Spleen (tissue), 11 donors: ENCODE measurements at regions not wholly inside any gene's neighbourhood (a gene's known extent, or its start where the extent isn't known, plus 50 kb on each side); places are given as distances from the start of the nearest gene placed in this dataset.
A peak's percentile ranks its signal among the peaks of the same experiment; 100 is the strongest.

Experiments
- DNase-seq: peaks from one replicate; pipeline ENCODE4 v3.0.0-alpha.2; 2020
- H3K27ac ChIP-seq, 8 donors: fragments of 200-600 bp; sonication (generic) in 7 of 8; 1 replicate in 4 of 8; 2 replicates in 4 of 8; pipeline versions ENCODE4 v1.5.0 to v1.8.0; 2016 to 2021; ENCODE audit warnings: inconsistent platforms in 4 of 8, mild to moderate bottlenecking in 4 of 8, moderate library complexity in 1 of 8
- H3K27me3 ChIP-seq, 7 donors: fragments of 200-600 bp; sonication (generic) in 6 of 7; replicated peaks in 1 of 7; 1 replicate in 4 of 7; 2 replicates in 3 of 7; pipeline versions ENCODE4 v1.5.0 to v1.8.0; 2016 to 2021; ENCODE audit warnings: inconsistent platforms in 3 of 7, mild to moderate bottlenecking in 1 of 7
- H3K36me3 ChIP-seq, 6 donors: fragments of 200-600 bp; sonication (generic) in 5 of 6; 1 replicate in 4 of 6; 2 replicates in 2 of 6; pipeline versions ENCODE4 v1.5.0 to v1.8.0; 2016 to 2021; ENCODE audit warnings: inconsistent platforms in 2 of 6
- H3K4me1 ChIP-seq, 6 donors: fragments of 200-600 bp; sonication (generic) in 5 of 6; 1 replicate in 3 of 6; 2 replicates in 3 of 6; pipeline versions ENCODE4 v1.5.0 to v1.8.0; 2016 to 2021; ENCODE audit warnings: inconsistent platforms in 3 of 6
- H3K4me3 ChIP-seq, 8 donors: fragments of 200-600 bp; sonication (generic) in 7 of 8; 1 replicate in 4 of 8; 2 replicates in 4 of 8; pipeline versions ENCODE4 v1.5.0 to v1.8.0; 2016 to 2021; ENCODE audit warnings: inconsistent platforms in 4 of 8, mild to moderate bottlenecking in 4 of 8, moderate library complexity in 2 of 8
- H3K9me3 ChIP-seq, 8 donors: fragments of 200-600 bp; sonication (generic) in 7 of 8; 1 replicate in 4 of 8; 2 replicates in 4 of 8; pipeline versions ENCODE4 v1.5.0 to v1.8.0; 2016 to 2021; ENCODE audit warnings: inconsistent platforms in 4 of 8
- POLR2A ChIP-seq, 3 donors: fragments of 450-650 bp; IDR thresholded peaks; one replicate each; pipeline ENCODE4 v1.5.1; 2017; ENCODE audit warnings: antibody characterized with exemption in 3 of 3, mild to moderate bottlenecking in 1 of 3
- POLR2AphosphoS5 ChIP-seq, 3 donors: sonication (generic); formaldehyde crosslinking; IDR thresholded peaks; one replicate each; pipeline ENCODE4 v1.5.1; 2017; ENCODE audit warnings: antibody characterized with exemption in 3 of 3
- WGBS, 5 donors: extraction: QIAGEN DNeasy Blood & Tissue Kit in 3 of 5; methylation state at CpG; one replicate each; pipeline versions ENCODE4 v1.1.5 to v1.1.7; 2013 to 2018; 5-methylcytosine and 5-hydroxymethylcytosine counted together
- intact Hi-C: fragments of 100-400 bp; cut with DNase I; formaldehyde crosslinking; loops from one replicate; pipeline ENCODE4 v1.15.0; 2023; ENCODE audit warnings: low total_unique reads
- TF ChIP-seq, protein P1 (sequence below), 11 experiments: fragments of 200-600 bp in 7 of 11; fragments of 450-650 bp in 4 of 11; sonication (generic) in 4 of 11; IDR thresholded peaks in 8 of 11; conservative IDR thresholded peaks in 3 of 11; 1 replicate in 7 of 11; 2 replicates in 4 of 11; pipeline versions ENCODE4 v1.4.0 to v1.8.0; 2016 to 2021; ENCODE audit warnings: antibody characterized with exemption in 11 of 11, inconsistent platforms in 4 of 11, mild to moderate bottlenecking in 1 of 11
- donor health status: healthy with polysubstance abuse.
- donor health status: DM: no; HTN: no; CAD: no; lungs with moderate emphysema.
- donor health status: DM: no; HTN: no; CAD: no.
- donor health status: Bipolar disorder and iron deficiency.
- donor health status: healthy.
- donor health status: DM: no; HTN: no; CAD: no.
- donor health status: DM: yes; HTN: yes; CAD: no.

DNA sequence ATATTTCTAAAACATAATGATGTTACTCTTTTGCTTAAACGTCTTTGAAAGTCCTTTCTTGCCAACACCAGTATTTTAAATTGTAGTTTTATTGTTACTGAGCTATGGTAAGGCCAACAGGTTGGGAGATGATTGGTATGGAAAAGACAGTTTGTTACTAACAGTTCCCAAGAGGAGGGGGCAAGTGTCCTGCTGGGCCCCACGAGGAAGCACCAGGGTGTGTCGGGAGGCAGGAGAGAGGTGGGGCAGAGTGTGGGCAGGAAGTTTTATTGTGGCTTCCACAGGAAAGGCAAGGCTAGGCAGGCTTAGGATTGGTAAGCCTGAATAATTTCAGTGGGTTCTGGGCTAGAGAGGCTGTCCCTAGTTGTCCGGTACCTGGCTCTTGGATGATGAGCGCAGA lies 134.3 kb downstream of the SOCS6 start:
- Histone ChIP-seq H3K27me3 (no peaks in the 10 kb centered on the region), H3K4me3 (no peak overlapping the region), H3K9me3 (no peaks in the 10 kb centered on the region), H3K4me1 (peaks cover 0 to 30% (median 9%) of the 10 kb centered on the region in 6 donors), H3K27ac (no peak overlapping the region), H3K36me3 (no peaks in the 10 kb centered on the region)
- intact Hi-C loops = no loop called here
- DNase-seq = no peak
- WGBS, 5 donors = 52 to 65% (median 58%) methylated on average over 5 of the region's 5 CpGs
- TF ChIP-seq POLR2AphosphoS5 (IDR thresholded peaks at IDR 0.05) (no peak), POLR2A (IDR thresholded peaks at IDR 0.05) (no peak)
- TF ChIP-seq, protein P1, sequence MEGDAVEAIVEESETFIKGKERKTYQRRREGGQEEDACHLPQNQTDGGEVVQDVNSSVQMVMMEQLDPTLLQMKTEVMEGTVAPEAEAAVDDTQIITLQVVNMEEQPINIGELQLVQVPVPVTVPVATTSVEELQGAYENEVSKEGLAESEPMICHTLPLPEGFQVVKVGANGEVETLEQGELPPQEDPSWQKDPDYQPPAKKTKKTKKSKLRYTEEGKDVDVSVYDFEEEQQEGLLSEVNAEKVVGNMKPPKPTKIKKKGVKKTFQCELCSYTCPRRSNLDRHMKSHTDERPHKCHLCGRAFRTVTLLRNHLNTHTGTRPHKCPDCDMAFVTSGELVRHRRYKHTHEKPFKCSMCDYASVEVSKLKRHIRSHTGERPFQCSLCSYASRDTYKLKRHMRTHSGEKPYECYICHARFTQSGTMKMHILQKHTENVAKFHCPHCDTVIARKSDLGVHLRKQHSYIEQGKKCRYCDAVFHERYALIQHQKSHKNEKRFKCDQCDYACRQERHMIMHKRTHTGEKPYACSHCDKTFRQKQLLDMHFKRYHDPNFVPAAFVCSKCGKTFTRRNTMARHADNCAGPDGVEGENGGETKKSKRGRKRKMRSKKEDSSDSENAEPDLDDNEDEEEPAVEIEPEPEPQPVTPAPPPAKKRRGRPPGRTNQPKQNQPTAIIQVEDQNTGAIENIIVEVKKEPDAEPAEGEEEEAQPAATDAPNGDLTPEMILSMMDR (IDR thresholded peaks at IDR 0.05 in 8 of 11, conservative IDR thresholded peaks at IDR 0.05 in 3 of 11) = no peak

DNA sequence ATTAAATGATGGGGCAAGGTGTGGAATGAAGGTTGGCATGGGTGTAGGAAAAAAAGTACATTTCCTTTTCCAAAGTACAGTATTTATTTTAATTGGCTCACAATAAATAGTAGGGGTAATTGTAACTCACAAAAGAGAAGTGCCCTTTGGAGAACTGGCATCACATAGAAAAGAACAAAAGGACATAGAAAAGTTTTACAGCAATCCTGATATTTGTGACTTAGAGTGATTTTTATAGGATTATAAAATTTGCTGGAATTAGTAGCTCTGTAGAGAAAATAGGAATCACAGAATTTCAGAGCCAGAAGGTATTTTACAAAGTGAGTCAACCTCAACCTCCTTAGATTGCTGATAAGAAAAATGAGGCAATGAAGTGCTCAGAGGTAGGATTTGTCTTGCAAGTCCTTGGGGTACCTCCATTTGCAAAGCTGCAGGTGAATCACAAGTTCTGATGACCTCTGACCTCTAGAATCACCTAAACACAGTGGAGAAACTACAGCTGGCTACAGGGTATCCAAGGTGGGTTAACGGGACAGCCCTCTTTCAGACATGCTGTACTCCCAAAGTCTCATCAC lies 133.6 kb downstream of the SOCS6 start:
- Histone ChIP-seq H3K27me3 (no peaks in the 10 kb centered on the region), H3K27ac (peak overlapping the region in 1 of 8 donors; percentile 38), H3K4me1 (peaks cover 0 to 30% (median 9%) of the 10 kb centered on the region in 6 donors), H3K9me3 (no peaks in the 10 kb centered on the region), H3K36me3 (no peaks in the 10 kb centered on the region), H3K4me3 (no peak overlapping the region)
- intact Hi-C loops = no loop called here
- WGBS, 5 donors = 80 to 100% (median 90%) methylated on average over 1 of the region's 1 CpG
- no peak for DNase-seq
- TF ChIP-seq POLR2AphosphoS5 (IDR thresholded peaks at IDR 0.05) (no peak), POLR2A (IDR thresholded peaks at IDR 0.05) (no peak)
- TF ChIP-seq, protein P1 (IDR thresholded peaks at IDR 0.05 in 8 of 11, conservative IDR thresholded peaks at IDR 0.05 in 3 of 11) = no peak

DNA sequence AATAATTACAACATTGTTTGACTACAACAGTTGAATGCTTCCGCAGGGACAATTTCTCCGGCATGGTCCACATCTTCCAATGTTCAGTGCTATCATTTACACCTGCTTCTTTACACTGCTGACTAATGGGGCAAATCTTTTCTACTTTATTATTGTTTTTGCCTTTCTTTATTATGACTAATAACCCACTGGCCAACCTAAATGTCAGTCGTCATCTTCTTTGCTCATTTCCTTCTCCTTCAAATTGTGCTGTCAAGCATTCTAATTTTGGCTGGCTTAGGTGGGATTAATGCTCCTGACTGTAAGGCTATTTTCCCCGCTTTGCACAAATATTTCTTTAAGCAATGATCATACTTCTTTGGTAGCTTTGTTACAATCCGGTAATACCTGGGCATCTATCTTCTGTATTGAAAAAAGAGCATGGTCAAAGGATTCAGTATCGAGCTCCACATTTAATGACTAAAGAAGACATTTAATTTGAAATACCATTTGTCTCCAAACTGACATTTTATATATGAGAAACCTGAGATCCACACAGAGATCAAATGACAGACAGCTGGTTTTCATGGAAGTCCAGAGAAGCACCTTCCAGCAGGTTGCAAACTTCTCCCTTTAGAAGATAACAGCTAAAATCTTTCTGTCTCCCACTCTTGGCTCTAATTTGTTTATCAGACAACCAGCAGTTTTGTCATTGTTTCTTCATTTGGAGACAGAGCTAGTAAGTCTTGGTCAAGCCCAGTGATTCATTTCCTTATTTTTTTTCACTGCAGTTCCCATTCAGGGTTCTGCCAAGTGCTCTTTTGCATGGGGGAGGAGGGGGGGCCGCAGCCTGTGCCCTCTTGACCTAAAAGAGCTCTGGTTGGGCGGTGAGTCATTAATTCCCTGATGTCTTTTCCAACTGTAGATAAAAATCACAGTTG lies 132.9 kb downstream of the SOCS6 start:
- H3K4me1 ChIP-seq = peaks cover 0 to 30% (median 9%) of the 10 kb centered on the region in 6 donors
- 66 to 75% (median 71%) methylated on average over 8 of the region's 8 CpGs for WGBS, 5 donors
- TF ChIP-seq, protein P1 (IDR thresholded peaks at IDR 0.05 in 8 of 11, conservative IDR thresholded peaks at IDR 0.05 in 3 of 11) = no peak
- TF ChIP-seq POLR2A (IDR thresholded peaks at IDR 0.05) (no peak), POLR2AphosphoS5 (IDR thresholded peaks at IDR 0.05) (no peak)
- no peak for DNase-seq
- no peak overlapping the region for H3K4me3 ChIP-seq
- H3K9me3 ChIP-seq = no peaks in the 10 kb centered on the region
- intact Hi-C loops = no loop called here
- H3K27me3 ChIP-seq = no peaks in the 10 kb centered on the region
- no peaks in the 10 kb centered on the region for H3K36me3 ChIP-seq
- H3K27ac ChIP-seq = peak overlapping the region in 3 of 8 donors; percentile 21 to 44 (median 38)
